ENCODE measurements at regions not wholly inside any gene's neighbourhood (a gene's known extent, or its start where the extent isn't known, plus 50 kb on each side); places are given as distances from the start of the nearest gene placed in this dataset.

DNA sequence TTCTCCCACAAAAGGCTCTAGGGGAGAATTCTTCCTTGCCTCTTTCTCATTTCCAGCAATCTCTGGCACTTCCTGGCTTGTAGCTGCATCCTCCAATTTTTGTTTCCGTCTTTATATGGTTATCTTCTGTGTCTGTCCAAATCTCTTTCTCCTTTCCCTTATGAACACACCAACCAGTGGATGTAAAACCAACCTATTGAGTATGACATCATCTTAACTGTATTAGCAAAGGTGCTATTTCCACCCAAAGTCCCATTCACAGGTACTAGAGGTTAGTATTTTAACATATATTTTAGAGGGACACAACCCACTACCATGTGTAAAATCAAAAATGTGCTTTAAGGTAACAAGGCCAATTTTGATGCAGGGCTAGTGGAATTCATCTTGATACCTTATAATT lies 129.0 kb downstream of the RAP2A start:
- no peaks in the 10 kb centered on the region for H3K9me3 ChIP-seq (ENCODE audit: insufficient read depth in 2 of 2, low read depth in 1 of 2, low read length in 1 of 2)
- 100% methylated on average over 1 of the region's 1 CpG; no CpG with 5 or more reads in 1 of the 2 experiments for WGBS, 2 experiments (ENCODE audit: extremely low coverage in 1 of 2, insufficient coverage in 1 of 2, insufficient read length in 1 of 2, insufficient replicate concordance in 2 of 2, low coverage in 1 of 2, low lambda C conversion rate in 2 of 2, missing lambda C conversion rate in 1 of 2)
- no peak overlapping the region for H3K23ac ChIP-seq (ENCODE audit: insufficient read length)
- H4K5ac ChIP-seq (ENCODE audit: insufficient read length, low read depth, low read length) = no peak overlapping the region
- H3K56ac ChIP-seq (replicated peaks; ENCODE audit: insufficient read length, low read depth, low read length) = no peak overlapping the region
- H3K4me1 ChIP-seq (replicated peaks in 1 of 4; ENCODE audit: control insufficient read depth in 3 of 4, insufficient read depth in 4 of 4, low read length in 3 of 4) = no peaks in the 10 kb centered on the region
- H2AK5ac ChIP-seq (ENCODE audit: low read depth, low read length) = no peak overlapping the region
- no peaks in the 10 kb centered on the region for H3K79me2 ChIP-seq (ENCODE audit: control insufficient read depth in 1 of 2, insufficient read depth in 2 of 2, low read length in 2 of 2)
- H2BK15ac ChIP-seq (ENCODE audit: low read length) = no peak overlapping the region
- H4K20me1 ChIP-seq (replicated peaks in 1 of 2; ENCODE audit: control insufficient read depth in 1 of 2, insufficient read depth in 2 of 2, low read length in 2 of 2) = no peaks in the 10 kb centered on the region
- ChIA-PET POLR2A (ENCODE audit: partially characterized antibody) (no interaction called here), CTCF (ENCODE audit: partially characterized antibody) (no interaction called here)
- DNase-seq (ENCODE audit: low read depth in 1 of 2, low spot score in 2 of 2) (no peak), FAIRE-seq (no peak)
- H2BK20ac ChIP-seq (ENCODE audit: low read length) = no peak overlapping the region
- no peak overlapping the region for H3K27ac ChIP-seq (ENCODE audit: low read depth, low read length)
- no peak overlapping the region for H2AFZ ChIP-seq (ENCODE audit: low read length)
- no peaks in the 10 kb centered on the region for H3K23me2 ChIP-seq (ENCODE audit: low read depth, low read length)
- no peak overlapping the region for H4K91ac ChIP-seq (replicated peaks; ENCODE audit: insufficient read length, low read length)
- H3K4me2 ChIP-seq (ENCODE audit: insufficient read depth in 1 of 2, low read depth in 2 of 2, low read length in 2 of 2) = no peak overlapping the region
- no peaks in the 10 kb centered on the region for H3K27me3 ChIP-seq (replicated peaks in 1 of 4; ENCODE audit: control insufficient read depth in 3 of 4, extremely low read depth in 1 of 4, insufficient read depth in 3 of 4, low read length in 3 of 4)
- H3K79me1 ChIP-seq (ENCODE audit: low read depth, low read length) = no peaks in the 10 kb centered on the region
- H3K14ac ChIP-seq (ENCODE audit: insufficient read length) = no peak overlapping the region
- no peak overlapping the region for H3K4ac ChIP-seq (replicated peaks; ENCODE audit: insufficient read length, low read depth, low read length)
- no peak overlapping the region for H3K9ac ChIP-seq (replicated peaks in 1 of 4; ENCODE audit: extremely low read depth in 1 of 4, low read depth in 3 of 4, low read length in 3 of 4)
- no peak overlapping the region for H2BK120ac ChIP-seq (replicated peaks; ENCODE audit: low read depth, low read length)
- H3K18ac ChIP-seq (ENCODE audit: extremely low read depth, low read length) = no peak overlapping the region
- H4K8ac ChIP-seq (ENCODE audit: extremely low read depth, insufficient read depth, low read length) = no peak overlapping the region
- H3K36me3 ChIP-seq (ENCODE audit: control insufficient read depth in 2 of 4, insufficient read depth in 4 of 4, low read length in 3 of 4) = no peaks in the 10 kb centered on the region
- H3K4me3 ChIP-seq (ENCODE audit: extremely low read depth in 1 of 4, insufficient read depth in 2 of 4, low read depth in 3 of 4, low read length in 4 of 4) = no peak overlapping the region
- no peak overlapping the region for H2BK5ac ChIP-seq (ENCODE audit: low read depth, low read length)
- H2BK12ac ChIP-seq (ENCODE audit: low read depth, low read length) = no peak overlapping the region
- TF ChIP-seq, protein P1, sequence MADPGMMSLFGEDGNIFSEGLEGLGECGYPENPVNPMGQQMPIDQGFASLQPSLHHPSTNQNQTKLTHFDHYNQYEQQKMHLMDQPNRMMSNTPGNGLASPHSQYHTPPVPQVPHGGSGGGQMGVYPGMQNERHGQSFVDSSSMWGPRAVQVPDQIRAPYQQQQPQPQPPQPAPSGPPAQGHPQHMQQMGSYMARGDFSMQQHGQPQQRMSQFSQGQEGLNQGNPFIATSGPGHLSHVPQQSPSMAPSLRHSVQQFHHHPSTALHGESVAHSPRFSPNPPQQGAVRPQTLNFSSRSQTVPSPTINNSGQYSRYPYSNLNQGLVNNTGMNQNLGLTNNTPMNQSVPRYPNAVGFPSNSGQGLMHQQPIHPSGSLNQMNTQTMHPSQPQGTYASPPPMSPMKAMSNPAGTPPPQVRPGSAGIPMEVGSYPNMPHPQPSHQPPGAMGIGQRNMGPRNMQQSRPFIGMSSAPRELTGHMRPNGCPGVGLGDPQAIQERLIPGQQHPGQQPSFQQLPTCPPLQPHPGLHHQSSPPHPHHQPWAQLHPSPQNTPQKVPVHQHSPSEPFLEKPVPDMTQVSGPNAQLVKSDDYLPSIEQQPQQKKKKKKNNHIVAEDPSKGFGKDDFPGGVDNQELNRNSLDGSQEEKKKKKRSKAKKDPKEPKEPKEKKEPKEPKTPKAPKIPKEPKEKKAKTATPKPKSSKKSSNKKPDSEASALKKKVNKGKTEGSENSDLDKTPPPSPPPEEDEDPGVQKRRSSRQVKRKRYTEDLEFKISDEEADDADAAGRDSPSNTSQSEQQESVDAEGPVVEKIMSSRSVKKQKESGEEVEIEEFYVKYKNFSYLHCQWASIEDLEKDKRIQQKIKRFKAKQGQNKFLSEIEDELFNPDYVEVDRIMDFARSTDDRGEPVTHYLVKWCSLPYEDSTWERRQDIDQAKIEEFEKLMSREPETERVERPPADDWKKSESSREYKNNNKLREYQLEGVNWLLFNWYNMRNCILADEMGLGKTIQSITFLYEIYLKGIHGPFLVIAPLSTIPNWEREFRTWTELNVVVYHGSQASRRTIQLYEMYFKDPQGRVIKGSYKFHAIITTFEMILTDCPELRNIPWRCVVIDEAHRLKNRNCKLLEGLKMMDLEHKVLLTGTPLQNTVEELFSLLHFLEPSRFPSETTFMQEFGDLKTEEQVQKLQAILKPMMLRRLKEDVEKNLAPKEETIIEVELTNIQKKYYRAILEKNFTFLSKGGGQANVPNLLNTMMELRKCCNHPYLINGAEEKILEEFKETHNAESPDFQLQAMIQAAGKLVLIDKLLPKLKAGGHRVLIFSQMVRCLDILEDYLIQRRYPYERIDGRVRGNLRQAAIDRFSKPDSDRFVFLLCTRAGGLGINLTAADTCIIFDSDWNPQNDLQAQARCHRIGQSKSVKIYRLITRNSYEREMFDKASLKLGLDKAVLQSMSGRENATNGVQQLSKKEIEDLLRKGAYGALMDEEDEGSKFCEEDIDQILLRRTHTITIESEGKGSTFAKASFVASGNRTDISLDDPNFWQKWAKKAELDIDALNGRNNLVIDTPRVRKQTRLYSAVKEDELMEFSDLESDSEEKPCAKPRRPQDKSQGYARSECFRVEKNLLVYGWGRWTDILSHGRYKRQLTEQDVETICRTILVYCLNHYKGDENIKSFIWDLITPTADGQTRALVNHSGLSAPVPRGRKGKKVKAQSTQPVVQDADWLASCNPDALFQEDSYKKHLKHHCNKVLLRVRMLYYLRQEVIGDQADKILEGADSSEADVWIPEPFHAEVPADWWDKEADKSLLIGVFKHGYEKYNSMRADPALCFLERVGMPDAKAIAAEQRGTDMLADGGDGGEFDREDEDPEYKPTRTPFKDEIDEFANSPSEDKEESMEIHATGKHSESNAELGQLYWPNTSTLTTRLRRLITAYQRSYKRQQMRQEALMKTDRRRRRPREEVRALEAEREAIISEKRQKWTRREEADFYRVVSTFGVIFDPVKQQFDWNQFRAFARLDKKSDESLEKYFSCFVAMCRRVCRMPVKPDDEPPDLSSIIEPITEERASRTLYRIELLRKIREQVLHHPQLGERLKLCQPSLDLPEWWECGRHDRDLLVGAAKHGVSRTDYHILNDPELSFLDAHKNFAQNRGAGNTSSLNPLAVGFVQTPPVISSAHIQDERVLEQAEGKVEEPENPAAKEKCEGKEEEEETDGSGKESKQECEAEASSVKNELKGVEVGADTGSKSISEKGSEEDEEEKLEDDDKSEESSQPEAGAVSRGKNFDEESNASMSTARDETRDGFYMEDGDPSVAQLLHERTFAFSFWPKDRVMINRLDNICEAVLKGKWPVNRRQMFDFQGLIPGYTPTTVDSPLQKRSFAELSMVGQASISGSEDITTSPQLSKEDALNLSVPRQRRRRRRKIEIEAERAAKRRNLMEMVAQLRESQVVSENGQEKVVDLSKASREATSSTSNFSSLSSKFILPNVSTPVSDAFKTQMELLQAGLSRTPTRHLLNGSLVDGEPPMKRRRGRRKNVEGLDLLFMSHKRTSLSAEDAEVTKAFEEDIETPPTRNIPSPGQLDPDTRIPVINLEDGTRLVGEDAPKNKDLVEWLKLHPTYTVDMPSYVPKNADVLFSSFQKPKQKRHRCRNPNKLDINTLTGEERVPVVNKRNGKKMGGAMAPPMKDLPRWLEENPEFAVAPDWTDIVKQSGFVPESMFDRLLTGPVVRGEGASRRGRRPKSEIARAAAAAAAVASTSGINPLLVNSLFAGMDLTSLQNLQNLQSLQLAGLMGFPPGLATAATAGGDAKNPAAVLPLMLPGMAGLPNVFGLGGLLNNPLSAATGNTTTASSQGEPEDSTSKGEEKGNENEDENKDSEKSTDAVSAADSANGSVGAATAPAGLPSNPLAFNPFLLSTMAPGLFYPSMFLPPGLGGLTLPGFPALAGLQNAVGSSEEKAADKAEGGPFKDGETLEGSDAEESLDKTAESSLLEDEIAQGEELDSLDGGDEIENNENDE (IDR thresholded peaks at IDR 0.05; ENCODE audit: insufficient replicate concordance, low read length) = no peak
